Nephron (organoid): ENCODE measurements at regions not wholly inside any gene's neighbourhood (a gene's known extent, or its start where the extent isn't known, plus 50 kb on each side); places are given as distances from the start of the nearest gene placed in this dataset.

Source experiments
- H3K27ac Mint-ChIP-seq, 3 experiments: 2 replicates each; pipeline ENCODE4 v1.8.0; 2020; ENCODE audit warnings: mixed read lengths in 3 of 3, mild to moderate bottlenecking in 2 of 3, moderate library complexity in 1 of 3
- H3K27me3 Mint-ChIP-seq: 2 replicates; pipeline ENCODE4 v1.8.0; 2021; ENCODE audit warnings: low read depth, mild to moderate bottlenecking, moderate library complexity, mixed read lengths
- H3K36me3 Mint-ChIP-seq: 2 replicates; pipeline ENCODE4 v1.8.0; 2020; ENCODE audit warnings: low read depth, mixed read lengths
- H3K4me1 Mint-ChIP-seq: 2 replicates; pipeline ENCODE4 v1.8.0; 2020; ENCODE audit warnings: mixed read lengths
- H3K4me3 Mint-ChIP-seq, 3 experiments: 2 replicates each; pipeline ENCODE4 v1.8.0; 2020; ENCODE audit warnings: mild to moderate bottlenecking in 3 of 3, mixed read lengths in 3 of 3, moderate library complexity in 2 of 3
- H3K9me3 Mint-ChIP-seq: 2 replicates; pipeline ENCODE4 v1.8.0; 2020; ENCODE audit warnings: mixed read lengths
- TF ChIP-seq, protein P1 (sequence below), 3 experiments: fragments of 200-600 bp; sonication (generic); IDR thresholded peaks; one replicate each; pipeline ENCODE4 v1.5.0; 2021; ENCODE audit warnings: antibody characterized with exemption in 3 of 3; ENCODE audit not compliant: unreplicated experiment in 3 of 3

DNA sequence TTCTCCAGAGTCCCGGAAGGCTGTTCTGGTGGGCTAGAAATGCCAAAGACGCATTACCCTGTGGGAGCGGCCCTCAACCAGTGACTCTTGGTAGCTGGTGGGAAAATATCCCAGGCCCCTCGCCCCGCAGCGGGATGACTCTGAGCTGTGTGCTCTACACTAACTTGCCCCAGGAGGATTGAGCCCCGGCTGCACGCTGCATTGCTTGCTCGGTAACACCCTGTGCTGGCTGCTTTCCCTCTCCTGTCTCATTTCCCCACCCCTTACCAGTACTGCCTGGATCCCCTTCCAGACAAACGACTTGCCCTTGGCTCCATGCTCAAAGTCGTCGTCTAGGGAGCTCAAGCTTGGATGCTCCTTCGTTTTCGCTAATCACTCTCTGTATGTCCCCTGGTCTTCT lies 411.8 kb upstream of the SULF2 start:
- H3K27me3 Mint-ChIP-seq: peaks cover 36% of the 10 kb centered on the region
- TF ChIP-seq, protein P1, sequence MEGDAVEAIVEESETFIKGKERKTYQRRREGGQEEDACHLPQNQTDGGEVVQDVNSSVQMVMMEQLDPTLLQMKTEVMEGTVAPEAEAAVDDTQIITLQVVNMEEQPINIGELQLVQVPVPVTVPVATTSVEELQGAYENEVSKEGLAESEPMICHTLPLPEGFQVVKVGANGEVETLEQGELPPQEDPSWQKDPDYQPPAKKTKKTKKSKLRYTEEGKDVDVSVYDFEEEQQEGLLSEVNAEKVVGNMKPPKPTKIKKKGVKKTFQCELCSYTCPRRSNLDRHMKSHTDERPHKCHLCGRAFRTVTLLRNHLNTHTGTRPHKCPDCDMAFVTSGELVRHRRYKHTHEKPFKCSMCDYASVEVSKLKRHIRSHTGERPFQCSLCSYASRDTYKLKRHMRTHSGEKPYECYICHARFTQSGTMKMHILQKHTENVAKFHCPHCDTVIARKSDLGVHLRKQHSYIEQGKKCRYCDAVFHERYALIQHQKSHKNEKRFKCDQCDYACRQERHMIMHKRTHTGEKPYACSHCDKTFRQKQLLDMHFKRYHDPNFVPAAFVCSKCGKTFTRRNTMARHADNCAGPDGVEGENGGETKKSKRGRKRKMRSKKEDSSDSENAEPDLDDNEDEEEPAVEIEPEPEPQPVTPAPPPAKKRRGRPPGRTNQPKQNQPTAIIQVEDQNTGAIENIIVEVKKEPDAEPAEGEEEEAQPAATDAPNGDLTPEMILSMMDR (IDR thresholded peaks at IDR 0.05; ENCODE audit: unreplicated experiment in 3 of 3): no peak

GRCh38 chr20:48196486-48196885 lies 411.2 kb upstream of the SULF2 start:
- Mint-ChIP-seq H3K27me3 (peaks cover 36% of the 10 kb centered on the region), H3K27ac (peak overlapping the region; percentile 40 to 66 (median 48)), H3K36me3 (no peaks in the 10 kb centered on the region), H3K4me1 (peaks cover 59% of the 10 kb centered on the region), H3K9me3 (no peaks in the 10 kb centered on the region), H3K4me3 (no peak overlapping the region)
- TF ChIP-seq, protein P1 (IDR thresholded peaks at IDR 0.05; ENCODE audit: unreplicated experiment in 3 of 3): no peak

More for the DNA sequence above, 411.8 kb upstream of the SULF2 start:
- H3K36me3 Mint-ChIP-seq: no peaks in the 10 kb centered on the region
- no peak overlapping the region for H3K4me3 Mint-ChIP-seq
- H3K4me1 Mint-ChIP-seq: peaks cover 59% of the 10 kb centered on the region
- no peaks in the 10 kb centered on the region for H3K9me3 Mint-ChIP-seq
- peak overlapping the region; percentile 40 to 66 (median 52) for H3K27ac Mint-ChIP-seq

DNA sequence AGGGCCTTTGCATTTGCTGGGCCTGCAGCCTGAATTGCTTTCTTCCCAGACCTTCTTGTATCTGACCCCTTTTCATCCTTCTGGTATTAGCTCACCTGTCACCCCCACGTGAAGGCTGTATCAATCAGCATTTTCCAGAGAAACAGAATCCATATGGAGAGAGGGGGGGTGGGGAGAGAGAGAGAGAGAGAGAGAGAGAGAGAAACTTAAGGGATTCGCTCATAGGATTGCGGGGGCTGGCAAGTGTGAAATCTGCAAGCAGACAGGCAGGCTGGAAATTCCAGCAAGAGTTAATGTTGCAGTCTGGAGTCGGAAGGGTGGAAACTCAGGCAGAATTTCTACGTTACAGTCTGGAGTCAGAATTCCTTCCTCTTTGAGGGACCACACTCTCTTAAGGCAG lies 410.7 kb upstream of the SULF2 start:
- TF ChIP-seq, protein P1 (IDR thresholded peaks at IDR 0.05; ENCODE audit: unreplicated experiment in 3 of 3): no peak
- no peaks in the 10 kb centered on the region for H3K36me3 Mint-ChIP-seq
- H3K9me3 Mint-ChIP-seq: no peaks in the 10 kb centered on the region
- peaks cover 36% of the 10 kb centered on the region for H3K27me3 Mint-ChIP-seq
- H3K4me3 Mint-ChIP-seq: peak overlapping the region in 1 of 3 experiments; percentile 16
- H3K4me1 Mint-ChIP-seq: peaks cover 59% of the 10 kb centered on the region
- peak overlapping the region; percentile 40 to 66 (median 48) for H3K27ac Mint-ChIP-seq

GRCh38 chr20:48195121-48195870 lies 410.0 kb upstream of the SULF2 start:
- Mint-ChIP-seq H3K4me1 (peaks cover 64% of the 10 kb centered on the region), H3K9me3 (no peaks in the 10 kb centered on the region), H3K27me3 (peaks cover 35% of the 10 kb centered on the region), H3K36me3 (no peaks in the 10 kb centered on the region), H3K4me3 (no peak overlapping the region), H3K27ac (peak overlapping the region; percentile 40 to 81 (median 69))
- TF ChIP-seq, protein P1 (IDR thresholded peaks at IDR 0.05; ENCODE audit: unreplicated experiment in 3 of 3): no peak

- peaks cover 27% of the 10 kb centered on the region for H3K27me3 Mint-ChIP-seq
- no peaks in the 10 kb centered on the region for H3K9me3 Mint-ChIP-seq
- TF ChIP-seq, protein P1 (IDR thresholded peaks at IDR 0.05; ENCODE audit: unreplicated experiment in 3 of 3): no peak
- peak overlapping the region; percentile 4 to 81 (median 69) for H3K27ac Mint-ChIP-seq
- peaks cover 62% of the 10 kb centered on the region for H3K4me1 Mint-ChIP-seq
- peak overlapping the region in 1 of 3 experiments; percentile 24 for H3K4me3 Mint-ChIP-seq
- H3K36me3 Mint-ChIP-seq: no peaks in the 10 kb centered on the region
Observed at GRCh38 chr20:48194583-48194982, 409.3 kb upstream of the SULF2 start.
